IPS-NIHi7 (cell line): ENCODE measurements at regions not wholly inside any gene's neighbourhood (a gene's known extent, or its start where the extent isn't known, plus 50 kb on each side); places are given as distances from the start of the nearest gene placed in this dataset.

Experiments used
- DNase-seq: peaks from one replicate; pipeline ENCODE4 v3.0.0; 2012; ENCODE audit warnings: mixed read lengths; ENCODE audit errors: extremely low spot score

DNA sequence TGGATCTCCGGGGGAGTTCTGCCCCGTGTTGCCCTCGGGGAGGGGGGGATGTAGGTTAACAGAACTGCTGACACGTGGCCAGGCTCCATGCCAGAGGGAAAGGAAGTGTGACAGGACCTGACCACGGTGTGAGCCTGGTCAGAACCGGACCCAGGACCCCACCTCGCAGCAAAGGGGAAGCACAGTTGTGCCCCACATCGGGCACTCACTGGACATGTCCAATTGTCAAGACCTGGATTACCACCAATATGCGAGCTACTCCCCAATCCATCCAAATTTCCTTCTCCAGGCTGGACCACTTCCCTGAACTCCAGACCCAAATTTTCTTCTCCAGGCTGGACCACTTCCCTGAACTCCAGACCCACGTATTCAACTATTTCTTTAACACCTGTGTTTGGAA lies 78.8 kb upstream of the PIWIL1 start:
- DNase-seq, result no peak

GRCh38 chr12:130263025-130263424 lies 74.7 kb upstream of the PIWIL1 start:
- no peak for DNase-seq

DNA sequence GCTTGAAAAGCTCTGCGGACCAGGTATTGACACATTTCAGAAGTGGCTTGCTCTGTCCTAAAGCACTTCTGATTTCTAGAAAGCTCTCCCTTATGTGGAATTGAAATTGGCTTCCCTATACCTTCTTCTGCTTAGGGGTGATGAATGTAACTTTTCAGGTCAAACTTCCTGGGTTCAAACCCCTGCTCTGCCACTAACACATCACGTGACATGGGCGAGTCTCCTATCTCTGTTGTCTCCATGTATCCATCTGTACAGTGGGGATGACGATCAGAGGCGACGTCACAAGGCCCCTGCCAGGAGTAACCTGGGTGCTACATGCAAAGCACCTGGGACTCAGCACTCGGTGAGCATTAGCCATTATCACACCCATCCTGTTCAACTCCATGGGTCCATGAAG lies 73.7 kb upstream of the PIWIL1 start:
- no peak for DNase-seq

- DNase-seq, result peak; percentile 72
These were observed 70.9 kb upstream of the PIWIL1 start for GRCh38 chr12:130266751-130267150.

DNA sequence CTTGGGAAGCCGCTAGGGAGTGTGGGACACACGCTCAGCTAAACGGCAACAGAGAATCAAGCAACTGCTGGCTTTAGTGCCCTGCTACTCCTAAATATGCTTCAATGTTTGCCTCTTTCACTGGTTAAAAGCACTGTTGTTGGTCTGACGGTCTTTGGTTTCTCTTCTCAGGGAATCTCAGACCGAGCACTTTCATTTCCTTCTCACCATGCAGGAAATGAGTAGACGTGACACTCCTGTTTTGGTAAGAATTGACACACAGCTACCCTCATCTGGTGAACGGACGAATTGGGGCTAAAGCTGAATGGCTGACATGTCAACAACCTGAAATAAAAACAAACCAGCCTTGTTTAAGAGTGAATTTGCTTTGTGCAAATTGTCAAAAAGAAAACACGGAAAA lies 57.5 kb upstream of the PIWIL1 start:
- no peak for DNase-seq

DNA sequence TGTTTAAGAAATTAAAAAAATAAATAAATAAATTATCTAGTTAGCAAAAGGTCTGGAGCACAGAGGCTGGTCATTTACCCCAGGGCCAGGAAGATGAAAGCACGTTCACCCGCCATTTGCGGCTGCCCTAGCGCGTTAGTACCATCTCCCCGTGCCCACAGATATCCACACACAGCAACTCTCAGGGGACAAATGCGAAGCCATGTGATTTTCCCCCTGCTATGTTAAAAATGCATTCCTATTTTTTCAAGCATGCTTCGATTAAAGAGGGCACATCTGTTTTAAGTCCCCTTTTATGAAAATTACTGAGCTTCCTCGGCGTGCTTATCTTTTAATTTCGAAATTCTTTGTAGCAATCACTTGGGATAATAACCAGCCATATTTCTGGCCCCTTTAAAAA lies 56.9 kb upstream of the PIWIL1 start:
- no peak for DNase-seq

DNA sequence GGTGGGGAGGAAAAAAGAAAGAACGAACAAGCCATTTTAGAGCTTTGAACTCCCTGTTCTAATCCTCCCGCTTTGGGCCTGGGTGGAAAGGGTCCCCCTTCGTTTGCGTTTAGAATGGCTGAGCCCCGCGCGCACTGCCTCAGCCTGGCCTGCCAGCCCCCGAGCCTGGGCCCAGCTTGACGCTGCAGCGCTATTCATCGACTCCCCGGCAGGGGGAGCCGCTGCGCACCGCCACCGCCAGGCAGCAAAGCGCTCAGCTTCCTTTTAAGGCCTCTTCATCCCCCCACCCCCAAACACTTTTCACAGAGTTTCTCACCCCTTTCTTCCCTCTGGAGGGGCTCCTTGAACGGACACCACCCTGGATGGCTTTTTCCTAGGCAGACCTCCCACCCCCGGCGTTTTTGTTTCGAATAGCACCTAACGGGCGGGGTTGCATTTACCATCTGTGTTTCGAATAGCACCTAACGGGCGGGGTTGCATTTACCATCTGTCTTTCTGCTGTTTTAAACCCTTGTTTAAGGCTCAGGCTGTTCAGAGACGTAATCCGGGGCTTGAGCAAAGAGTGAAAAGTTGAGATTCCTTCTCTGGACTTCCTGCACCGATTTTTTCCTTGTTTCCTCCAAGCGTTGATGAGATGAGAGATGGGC lies 56.4 kb upstream of the PIWIL1 start:
- peak; percentile 86 for DNase-seq

GRCh38 chr12:130286041-130286440 lies 51.6 kb upstream of the PIWIL1 start:
- peak; percentile 57 for DNase-seq

DNA sequence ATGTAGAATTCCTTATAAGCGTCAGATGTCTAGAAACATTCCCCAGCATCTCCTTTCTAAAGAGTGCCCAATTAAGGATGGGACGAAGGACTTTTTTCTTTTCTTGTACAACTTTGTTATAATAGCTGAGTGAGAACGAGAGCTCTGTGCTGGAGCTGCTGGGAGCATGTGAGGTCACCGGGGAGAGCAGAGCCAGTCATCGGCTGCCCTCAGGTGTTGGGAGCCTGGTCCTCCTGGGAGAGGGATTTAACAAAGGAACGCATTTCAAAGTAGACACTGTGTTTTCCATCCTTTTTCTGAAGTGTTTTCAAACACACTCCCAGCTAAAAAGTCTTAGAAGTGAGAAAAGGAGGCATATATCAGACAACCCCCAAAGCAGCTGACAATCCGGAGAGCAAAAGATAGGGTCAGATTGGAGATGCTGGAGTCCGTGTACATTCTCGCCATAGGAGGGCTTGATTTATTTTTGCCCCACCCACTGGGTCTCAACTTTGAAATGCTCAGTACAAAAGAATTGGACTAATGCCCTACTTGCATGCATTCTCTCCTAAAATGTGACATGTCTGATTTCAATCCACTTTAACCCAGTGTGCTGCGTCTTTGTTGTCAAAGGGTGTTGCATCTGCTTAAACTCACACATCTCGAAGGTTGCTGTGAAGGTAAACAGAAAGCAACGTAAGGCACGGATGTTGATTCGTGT lies 50.8 kb upstream of the PIWIL1 start:
- no peak for DNase-seq
